ENCODE measurements at regions not wholly inside any gene's neighbourhood (a gene's known extent, or its start where the extent isn't known, plus 50 kb on each side); places are given as distances from the start of the nearest gene placed in this dataset.
"Not testable (repeated sequence)": the region's sequence is repeated elsewhere in the genome, so short reads cannot be mapped to it uniquely, and the experiment has no call there.

DNA sequence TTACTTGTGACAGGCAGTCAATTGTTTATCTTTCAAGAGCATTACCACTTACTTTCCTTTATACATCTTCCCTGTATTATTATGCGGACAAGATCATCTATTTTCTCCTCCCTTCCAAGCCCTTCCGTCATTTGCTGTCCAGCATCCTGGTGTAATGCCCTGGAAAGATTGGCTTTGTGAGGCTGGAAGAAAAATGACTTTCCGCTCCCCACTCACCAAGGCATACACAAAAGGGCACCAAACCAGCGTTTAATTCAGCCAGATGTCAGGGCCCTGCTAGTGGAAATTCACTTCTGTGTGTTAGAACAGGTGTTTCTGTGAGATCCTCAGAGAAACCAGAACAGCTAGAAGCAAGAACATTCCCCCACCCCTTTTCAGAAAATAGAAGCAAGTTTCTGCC lies 128.1 kb upstream of the NANOS1 start:
- CTCF ChIA-PET: no interaction called here
- DNase-seq: no peak
- no peak overlapping the region for H3K27ac ChIP-seq (ENCODE audit: insufficient read depth in 1 of 2, low read depth in 1 of 2, low read length in 2 of 2, poor library complexity in 1 of 2, severe bottlenecking in 2 of 2)
- peaks cover 1 to 6% (median 3%) of the 10 kb centered on the region in 5 experiments for H3K9me3 ChIP-seq (ENCODE audit: control extremely low read depth in 1 of 5, control insufficient read depth in 4 of 5, insufficient read depth in 2 of 5, low read depth in 1 of 5, low read length in 4 of 5)
- POLR2A ChIA-PET: no interaction called here
- H3K4me1 ChIP-seq (ENCODE audit: control extremely low read depth in 1 of 4, control insufficient read depth in 4 of 4, insufficient read depth in 4 of 4, low read length in 3 of 4): no peaks in the 10 kb centered on the region
- WGBS (ENCODE audit: insufficient coverage): 83% methylated on average over 1 of the region's 4 CpGs
- H3K36me3 ChIP-seq (ENCODE audit: control insufficient read depth in 4 of 4, insufficient read depth in 4 of 4, low read length in 3 of 4): no peaks in the 10 kb centered on the region
- H3K4me3 ChIP-seq (ENCODE audit: control insufficient read depth in 1 of 7, extremely low read depth in 1 of 7, insufficient read depth in 4 of 7, low read depth in 2 of 7, low read length in 6 of 7): no peak overlapping the region
- H3K27me3 ChIP-seq (replicated peaks in 2 of 5; ENCODE audit: control insufficient read depth in 4 of 5, insufficient read depth in 5 of 5, low read length in 4 of 5): peaks cover 0 to 2% (median 0%) of the 10 kb centered on the region in 5 experiments

DNA sequence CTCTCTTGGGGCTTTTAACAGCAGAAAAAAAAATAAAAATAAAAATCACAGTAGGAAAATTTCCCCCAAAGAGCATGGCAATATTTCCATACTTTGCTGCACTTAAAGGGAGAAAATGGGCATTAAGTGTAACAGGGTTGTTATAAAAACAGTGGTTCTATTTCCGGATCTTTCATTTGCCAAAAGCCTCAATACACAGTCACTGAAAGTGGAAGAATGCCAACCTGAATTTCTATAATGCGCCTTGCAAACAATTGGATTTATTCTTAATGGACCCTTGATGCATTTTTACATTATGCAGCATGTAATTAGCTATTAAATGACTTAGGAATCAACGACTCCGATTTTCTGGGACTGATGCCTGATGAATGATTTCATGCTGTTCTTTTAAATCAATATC lies 127.6 kb upstream of the NANOS1 start:
- no CpG with 5 or more reads among the region's 4 CpGs for WGBS (ENCODE audit: insufficient coverage)
- H3K27me3 ChIP-seq (replicated peaks in 2 of 5; ENCODE audit: control insufficient read depth in 4 of 5, insufficient read depth in 5 of 5, low read length in 4 of 5): peaks cover 0 to 2% (median 0%) of the 10 kb centered on the region in 5 experiments
- no peaks in the 10 kb centered on the region for H3K36me3 ChIP-seq (ENCODE audit: control insufficient read depth in 4 of 4, insufficient read depth in 4 of 4, low read length in 3 of 4)
- H3K4me1 ChIP-seq (ENCODE audit: control extremely low read depth in 1 of 4, control insufficient read depth in 4 of 4, insufficient read depth in 4 of 4, low read length in 3 of 4): no peaks in the 10 kb centered on the region
- no peak overlapping the region for H3K4me3 ChIP-seq (ENCODE audit: control insufficient read depth in 1 of 7, extremely low read depth in 1 of 7, insufficient read depth in 4 of 7, low read depth in 2 of 7, low read length in 6 of 7)
- H3K27ac ChIP-seq (ENCODE audit: insufficient read depth in 1 of 2, low read depth in 1 of 2, low read length in 2 of 2, poor library complexity in 1 of 2, severe bottlenecking in 2 of 2): no peak overlapping the region
- CTCF ChIA-PET: no interaction called here
- POLR2A ChIA-PET: no interaction called here
- peaks cover 1 to 6% (median 3%) of the 10 kb centered on the region in 5 experiments for H3K9me3 ChIP-seq (ENCODE audit: control extremely low read depth in 1 of 5, control insufficient read depth in 4 of 5, insufficient read depth in 2 of 5, low read depth in 1 of 5, low read length in 4 of 5)
- no peak for DNase-seq

DNA sequence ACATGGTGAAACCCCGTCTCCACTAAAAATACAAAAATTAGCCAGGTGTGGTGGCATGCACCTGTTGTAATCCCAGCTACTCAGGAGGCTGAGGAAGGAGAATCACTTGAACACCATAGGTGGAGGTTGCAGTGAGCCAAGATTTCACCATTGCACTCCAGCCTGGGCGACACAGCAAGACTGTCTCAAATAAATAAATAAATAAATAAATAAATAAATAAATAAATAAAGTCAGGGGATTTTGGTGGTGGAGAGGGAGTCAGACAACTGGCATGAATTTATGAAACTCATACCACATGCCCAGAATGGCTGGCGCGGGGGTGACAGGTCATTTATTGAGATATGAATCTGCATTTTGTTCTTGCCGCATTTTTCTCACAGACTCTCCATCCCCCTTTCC lies 126.9 kb upstream of the NANOS1 start:
- H3K27ac ChIP-seq (ENCODE audit: insufficient read depth in 1 of 2, low read depth in 1 of 2, low read length in 2 of 2, poor library complexity in 1 of 2, severe bottlenecking in 2 of 2); H3K27me3 ChIP-seq (replicated peaks in 2 of 5; ENCODE audit: control insufficient read depth in 4 of 5, insufficient read depth in 5 of 5, low read length in 4 of 5); H3K36me3 ChIP-seq (ENCODE audit: control insufficient read depth in 4 of 4, insufficient read depth in 4 of 4, low read length in 3 of 4); CTCF ChIA-PET; DNase-seq; H3K4me3 ChIP-seq (ENCODE audit: control insufficient read depth in 1 of 7, extremely low read depth in 1 of 7, insufficient read depth in 4 of 7, low read depth in 2 of 7, low read length in 6 of 7); POLR2A ChIA-PET; H3K4me1 ChIP-seq (ENCODE audit: control extremely low read depth in 1 of 4, control insufficient read depth in 4 of 4, insufficient read depth in 4 of 4, low read length in 3 of 4); H3K9me3 ChIP-seq (ENCODE audit: control extremely low read depth in 1 of 5, control insufficient read depth in 4 of 5, insufficient read depth in 2 of 5, low read depth in 1 of 5, low read length in 4 of 5): not testable (repeated sequence)
- WGBS (ENCODE audit: insufficient coverage): 100% methylated on average over 3 of the region's 5 CpGs

DNA sequence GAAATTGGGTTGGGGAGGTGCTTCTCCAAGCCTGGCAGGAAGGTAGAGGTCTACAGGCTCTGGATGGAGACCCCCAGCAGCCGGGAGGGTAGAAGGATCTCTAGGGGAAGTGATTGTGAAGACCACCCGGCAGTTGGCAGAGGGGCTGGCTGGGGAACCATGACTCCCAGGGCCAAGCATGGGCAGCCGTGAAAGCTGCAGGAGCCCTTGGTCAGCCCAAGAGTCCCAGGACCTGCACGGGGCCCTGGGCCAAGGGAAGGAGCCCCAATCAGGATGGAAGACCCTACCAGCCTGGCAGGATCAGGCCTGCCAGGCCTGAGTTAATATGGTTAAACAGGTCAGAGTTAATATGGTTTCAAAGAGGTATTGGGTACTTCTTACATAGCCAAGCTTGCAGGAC lies 126.3 kb upstream of the NANOS1 start:
- Histone ChIP-seq H3K27ac (ENCODE audit: insufficient read depth in 1 of 2, low read depth in 1 of 2, low read length in 2 of 2, poor library complexity in 1 of 2, severe bottlenecking in 2 of 2) (no peak overlapping the region), H3K4me3 (ENCODE audit: control insufficient read depth in 1 of 7, extremely low read depth in 1 of 7, insufficient read depth in 4 of 7, low read depth in 2 of 7, low read length in 6 of 7) (no peak overlapping the region), H3K36me3 (ENCODE audit: control insufficient read depth in 4 of 4, insufficient read depth in 4 of 4, low read length in 3 of 4) (no peaks in the 10 kb centered on the region), H3K4me1 (ENCODE audit: control extremely low read depth in 1 of 4, control insufficient read depth in 4 of 4, insufficient read depth in 4 of 4, low read length in 3 of 4) (no peaks in the 10 kb centered on the region), H3K9me3 (ENCODE audit: control extremely low read depth in 1 of 5, control insufficient read depth in 4 of 5, insufficient read depth in 2 of 5, low read depth in 1 of 5, low read length in 4 of 5) (peaks cover 0 to 1% (median 0%) of the 10 kb centered on the region in 5 experiments), H3K27me3 (replicated peaks in 2 of 5; ENCODE audit: control insufficient read depth in 4 of 5, insufficient read depth in 5 of 5, low read length in 4 of 5) (peaks cover 0 to 4% (median 0%) of the 10 kb centered on the region in 5 experiments)
- DNase-seq: no peak
- ChIA-PET CTCF (no interaction called here), POLR2A (no interaction called here)
- WGBS (ENCODE audit: insufficient coverage): 93% methylated on average over 3 of the region's 4 CpGs

DNA sequence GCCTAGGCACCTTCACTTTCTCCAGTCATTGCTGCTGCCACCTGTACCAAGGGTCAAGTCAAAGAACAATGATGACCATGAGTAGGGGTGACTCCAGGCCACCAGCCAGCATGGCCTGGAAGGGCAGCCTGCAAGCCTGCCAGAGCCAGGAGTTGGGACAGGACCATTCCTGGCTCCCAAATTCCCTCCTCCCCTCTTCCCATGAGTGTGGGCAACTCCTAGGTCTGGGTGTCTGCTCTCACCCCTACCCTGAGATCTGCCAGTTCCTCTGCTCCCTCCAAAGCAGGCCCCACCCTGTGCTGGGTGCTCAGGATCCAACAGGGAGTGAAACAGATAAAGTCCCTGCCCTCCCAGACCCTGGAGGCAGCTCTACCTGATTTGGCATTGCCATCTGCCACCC lies 125.8 kb upstream of the NANOS1 start:
- peaks cover 0 to 4% (median 0%) of the 10 kb centered on the region in 5 experiments for H3K27me3 ChIP-seq (replicated peaks in 2 of 5; ENCODE audit: control insufficient read depth in 4 of 5, insufficient read depth in 5 of 5, low read length in 4 of 5)
- H3K4me3 ChIP-seq (ENCODE audit: control insufficient read depth in 1 of 7, extremely low read depth in 1 of 7, insufficient read depth in 4 of 7, low read depth in 2 of 7, low read length in 6 of 7): no peak overlapping the region
- peaks cover 0 to 1% (median 0%) of the 10 kb centered on the region in 5 experiments for H3K9me3 ChIP-seq (ENCODE audit: control extremely low read depth in 1 of 5, control insufficient read depth in 4 of 5, insufficient read depth in 2 of 5, low read depth in 1 of 5, low read length in 4 of 5)
- no peak for DNase-seq
- no peak overlapping the region for H3K27ac ChIP-seq (ENCODE audit: insufficient read depth in 1 of 2, low read depth in 1 of 2, low read length in 2 of 2, poor library complexity in 1 of 2, severe bottlenecking in 2 of 2)
- CTCF ChIA-PET: no interaction called here
- POLR2A ChIA-PET: no interaction called here
- no peaks in the 10 kb centered on the region for H3K4me1 ChIP-seq (ENCODE audit: control extremely low read depth in 1 of 4, control insufficient read depth in 4 of 4, insufficient read depth in 4 of 4, low read length in 3 of 4)
- H3K36me3 ChIP-seq (ENCODE audit: control insufficient read depth in 4 of 4, insufficient read depth in 4 of 4, low read length in 3 of 4): no peaks in the 10 kb centered on the region

DNA sequence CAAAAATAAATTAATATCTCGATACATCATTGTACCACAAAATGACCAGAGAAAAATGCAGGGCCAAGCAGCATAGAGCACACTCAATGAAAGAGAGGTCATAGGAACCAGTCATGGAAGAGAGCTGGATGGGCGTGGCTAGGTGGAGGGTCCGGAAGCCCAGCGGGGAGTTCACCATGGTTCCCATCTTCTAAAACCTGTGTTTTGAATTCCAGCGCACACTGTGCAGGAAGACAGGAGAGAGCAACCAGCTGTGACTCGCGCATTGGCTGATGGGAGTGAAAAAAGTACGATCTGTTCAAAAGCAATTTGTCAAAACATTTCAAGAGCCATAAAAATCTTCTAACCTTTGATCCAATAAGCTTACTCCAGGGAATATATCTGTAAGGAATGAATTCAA lies 125.2 kb upstream of the NANOS1 start:
- ChIA-PET POLR2A (no interaction called here), CTCF (no interaction called here)
- Histone ChIP-seq H3K9me3 (ENCODE audit: control extremely low read depth in 1 of 5, control insufficient read depth in 4 of 5, insufficient read depth in 2 of 5, low read depth in 1 of 5, low read length in 4 of 5) (no peaks in the 10 kb centered on the region), H3K27me3 (replicated peaks in 2 of 5; ENCODE audit: control insufficient read depth in 4 of 5, insufficient read depth in 5 of 5, low read length in 4 of 5) (peaks cover 0 to 4% (median 0%) of the 10 kb centered on the region in 5 experiments), H3K36me3 (ENCODE audit: control insufficient read depth in 4 of 4, insufficient read depth in 4 of 4, low read length in 3 of 4) (no peaks in the 10 kb centered on the region), H3K4me3 (ENCODE audit: control insufficient read depth in 1 of 7, extremely low read depth in 1 of 7, insufficient read depth in 4 of 7, low read depth in 2 of 7, low read length in 6 of 7) (no peak overlapping the region), H3K4me1 (ENCODE audit: control extremely low read depth in 1 of 4, control insufficient read depth in 4 of 4, insufficient read depth in 4 of 4, low read length in 3 of 4) (no peaks in the 10 kb centered on the region), H3K27ac (ENCODE audit: insufficient read depth in 1 of 2, low read depth in 1 of 2, low read length in 2 of 2, poor library complexity in 1 of 2, severe bottlenecking in 2 of 2) (no peak overlapping the region)
- no peak for DNase-seq
- WGBS (ENCODE audit: insufficient coverage): 95% methylated on average over 6 of the region's 8 CpGs

DNA sequence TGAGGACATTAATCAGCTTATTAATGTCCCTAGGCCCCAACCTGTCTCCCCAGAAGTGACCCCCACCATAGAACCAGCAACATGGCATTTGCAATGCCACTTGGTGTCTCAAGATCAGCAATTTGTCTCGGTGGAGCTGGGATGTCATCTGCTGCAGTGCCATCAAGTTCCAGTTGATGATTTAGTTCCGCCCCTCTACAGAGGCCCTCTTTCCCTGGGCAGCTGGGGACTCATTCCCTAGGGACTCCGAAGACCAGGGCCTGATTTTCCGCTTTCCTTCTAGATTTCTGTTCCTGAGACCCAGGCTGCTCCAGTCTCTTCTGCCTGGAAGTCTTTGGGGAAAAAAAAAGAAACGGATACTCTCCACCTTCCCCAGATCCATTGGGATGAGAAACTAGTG lies 122.5 kb upstream of the NANOS1 start:
- CTCF ChIA-PET: no interaction called here

More for the DNA sequence above, 122.5 kb upstream of the NANOS1 start:
- no peaks in the 10 kb centered on the region for H3K9me3 ChIP-seq (ENCODE audit: control extremely low read depth in 1 of 5, control insufficient read depth in 4 of 5, insufficient read depth in 2 of 5, low read depth in 1 of 5, low read length in 4 of 5)
- H3K4me3 ChIP-seq (ENCODE audit: control insufficient read depth in 1 of 7, extremely low read depth in 1 of 7, insufficient read depth in 4 of 7, low read depth in 2 of 7, low read length in 6 of 7): no peak overlapping the region
- no peaks in the 10 kb centered on the region for H3K36me3 ChIP-seq (ENCODE audit: control insufficient read depth in 4 of 4, insufficient read depth in 4 of 4, low read length in 3 of 4)
- peaks cover 0 to 4% (median 0%) of the 10 kb centered on the region in 5 experiments for H3K27me3 ChIP-seq (replicated peaks in 2 of 5; ENCODE audit: control insufficient read depth in 4 of 5, insufficient read depth in 5 of 5, low read length in 4 of 5)
- H3K27ac ChIP-seq (ENCODE audit: insufficient read depth in 1 of 2, low read depth in 1 of 2, low read length in 2 of 2, poor library complexity in 1 of 2, severe bottlenecking in 2 of 2): no peak overlapping the region
- DNase-seq: no peak
- POLR2A ChIA-PET: no interaction called here
- H3K4me1 ChIP-seq (ENCODE audit: control extremely low read depth in 1 of 4, control insufficient read depth in 4 of 4, insufficient read depth in 4 of 4, low read length in 3 of 4): no peaks in the 10 kb centered on the region
- WGBS (ENCODE audit: insufficient coverage): 95% methylated on average over 2 of the region's 5 CpGs

Measured in common myeloid progenitor, CD34-positive (primary cell).